HepG2 (cell line): ENCODE measurements at regions not wholly inside any gene's neighbourhood (a gene's known extent, or its start where the extent isn't known, plus 50 kb on each side); places are given as distances from the start of the nearest gene placed in this dataset.

ENCODE experiments used
- CBX2 ChIP-seq, 2 experiments: fragments of 200-600 bp in 1 of 2; sonication (generic); formaldehyde crosslinking in 1 of 2; IDR thresholded peaks; 2 replicates each; pipeline versions ENCODE4 v1.7.0 to v1.8.1; 2018 to 2022; ENCODE audit warnings: low read depth in 2 of 2, low read length in 1 of 2, mild to moderate bottlenecking in 1 of 2, missing genetic modification reagents in 1 of 2
- GABPA ChIP-seq, 2 experiments: IDR thresholded peaks; 2 replicates each; pipeline ENCODE4 v1.6.1; 2011 to 2016; ENCODE audit warnings: low read depth in 2 of 2, low read length in 1 of 2, missing biosample characterization in 1 of 2, missing genetic modification characterization in 1 of 2
- MTA3 ChIP-seq: sonication (generic); formaldehyde crosslinking; IDR thresholded peaks from 2 replicates; pipeline ENCODE4 v1.4.0; 2020; ENCODE audit warnings: missing genetic modification reagents
- POLR2A ChIP-seq, 2 experiments: IDR thresholded peaks; 2 replicates each; pipeline ENCODE4 v1.6.1; 2011; ENCODE audit warnings: low read depth in 2 of 2, low read length in 2 of 2, mild to moderate bottlenecking in 1 of 2, moderate library complexity in 1 of 2; ENCODE audit not compliant: insufficient read depth in 1 of 2
- ZFP36 ChIP-seq: fragments of 150-350 bp; IDR thresholded peaks from 2 replicates; pipeline ENCODE4 v1.6.1; 2018; ENCODE audit warnings: borderline replicate concordance, low read length, low read depth; ENCODE audit not compliant: partially characterized antibody
- ZFP82 ChIP-seq: sonication (generic); formaldehyde crosslinking; IDR thresholded peaks from 2 replicates; pipeline ENCODE4 v1.5.1; 2020; ENCODE audit warnings: mild to moderate bottlenecking, missing genetic modification reagents, borderline replicate concordance
- ZNF253 ChIP-seq: sonication (generic); formaldehyde crosslinking; IDR thresholded peaks from 2 replicates; pipeline ENCODE4 v1.8.0; 2022; ENCODE audit warnings: mild to moderate bottlenecking, missing genetic modification reagents, borderline replicate concordance
- ZNF431 ChIP-seq: sonication (generic); formaldehyde crosslinking; IDR thresholded peaks from 2 replicates; pipeline ENCODE4 v1.9.0; 2022; ENCODE audit warnings: missing genetic modification reagents, low read depth, mild to moderate bottlenecking, borderline replicate concordance
- ZNF589 ChIP-seq: sonication (generic); formaldehyde crosslinking; conservative IDR thresholded peaks from 2 replicates; pipeline ENCODE4 v1.8.0; 2022; ENCODE audit warnings: mild to moderate bottlenecking, moderate library complexity, missing genetic modification reagents
- ZSCAN30 ChIP-seq: sonication (generic); formaldehyde crosslinking; IDR thresholded peaks from 2 replicates; pipeline ENCODE4 v1.5.0; 2020; ENCODE audit warnings: mild to moderate bottlenecking, missing genetic modification reagents
- TF ChIP-seq, protein P1 (sequence below): sonication (generic); formaldehyde crosslinking; IDR thresholded peaks from 2 replicates; pipeline ENCODE4 v1.5.0; 2020; ENCODE audit warnings: missing genetic modification reagents
- TF ChIP-seq, protein P2 (sequence below), 2 experiments: fragments of 450-650 bp in 1 of 2; sonication (generic) in 1 of 2; formaldehyde crosslinking; IDR thresholded peaks; 2 replicates each; pipeline versions ENCODE4 v1.5.0 to v1.8.0; 2020 to 2022; ENCODE audit warnings: mild to moderate bottlenecking in 1 of 2, missing genetic modification reagents in 1 of 2
- TF ChIP-seq, protein P3 (sequence below): sonication (generic); formaldehyde crosslinking; IDR thresholded peaks from 2 replicates; pipeline ENCODE4 v1.5.0; 2020; ENCODE audit warnings: mild to moderate bottlenecking, missing genetic modification reagents, moderate library complexity

DNA sequence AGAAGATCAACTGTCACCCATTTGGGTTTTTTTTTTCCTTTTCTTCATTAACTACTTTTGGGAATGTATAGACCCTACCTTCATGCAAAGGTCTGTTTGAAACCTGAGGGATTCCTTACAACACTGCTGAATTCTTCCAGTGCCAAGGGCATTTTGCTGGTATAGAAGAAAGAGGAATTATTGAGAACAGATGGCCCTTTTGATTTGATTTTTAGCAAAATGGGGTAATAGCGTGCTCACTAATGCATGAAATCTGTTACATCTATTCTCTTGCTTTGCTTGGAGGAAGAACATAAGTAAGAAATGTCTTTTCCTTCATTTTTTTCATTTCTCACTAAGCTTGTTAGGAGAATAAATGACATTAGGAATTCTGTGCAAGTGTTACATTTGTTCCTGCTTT, 501.9 kb downstream of the TMEM135 start:
- TF ChIP-seq ZNF431 (CRISPR knock-in tag) (no peak), ZFP82 (CRISPR knock-in tag) (no peak), ZSCAN30 (CRISPR knock-in tag) (no peak), MTA3 (no peak), POLR2A (IDR thresholded peaks at IDR 0.05; ENCODE audit: insufficient read depth in 1 of 2, low read depth in 2 of 2, low read length in 2 of 2) (no peak), CBX2 (IDR thresholded peaks at IDR 0.05; ENCODE audit: low read depth, low read length) (no peak), CBX2 (CRISPR knock-in tag; IDR thresholded peaks at IDR 0.05; ENCODE audit: low read depth) (no peak), ZNF589 (no peak), ZNF253 (CRISPR knock-in tag) (no peak), GABPA (IDR thresholded peaks at IDR 0.05; ENCODE audit: low read depth, low read length) (no peak), GABPA (CRISPR knock-in tag; IDR thresholded peaks at IDR 0.05; ENCODE audit: low read depth) (no peak), ZFP36 (no peak)
- TF ChIP-seq, protein P1, sequence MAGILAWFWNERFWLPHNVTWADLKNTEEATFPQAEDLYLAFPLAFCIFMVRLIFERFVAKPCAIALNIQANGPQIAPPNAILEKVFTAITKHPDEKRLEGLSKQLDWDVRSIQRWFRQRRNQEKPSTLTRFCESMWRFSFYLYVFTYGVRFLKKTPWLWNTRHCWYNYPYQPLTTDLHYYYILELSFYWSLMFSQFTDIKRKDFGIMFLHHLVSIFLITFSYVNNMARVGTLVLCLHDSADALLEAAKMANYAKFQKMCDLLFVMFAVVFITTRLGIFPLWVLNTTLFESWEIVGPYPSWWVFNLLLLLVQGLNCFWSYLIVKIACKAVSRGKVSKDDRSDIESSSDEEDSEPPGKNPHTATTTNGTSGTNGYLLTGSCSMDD: no peak
- TF ChIP-seq, protein P2, sequence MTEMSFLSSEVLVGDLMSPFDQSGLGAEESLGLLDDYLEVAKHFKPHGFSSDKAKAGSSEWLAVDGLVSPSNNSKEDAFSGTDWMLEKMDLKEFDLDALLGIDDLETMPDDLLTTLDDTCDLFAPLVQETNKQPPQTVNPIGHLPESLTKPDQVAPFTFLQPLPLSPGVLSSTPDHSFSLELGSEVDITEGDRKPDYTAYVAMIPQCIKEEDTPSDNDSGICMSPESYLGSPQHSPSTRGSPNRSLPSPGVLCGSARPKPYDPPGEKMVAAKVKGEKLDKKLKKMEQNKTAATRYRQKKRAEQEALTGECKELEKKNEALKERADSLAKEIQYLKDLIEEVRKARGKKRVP (CRISPR knock-in tag; IDR thresholded peaks at IDR 0.05): no peak
- TF ChIP-seq, protein P3, sequence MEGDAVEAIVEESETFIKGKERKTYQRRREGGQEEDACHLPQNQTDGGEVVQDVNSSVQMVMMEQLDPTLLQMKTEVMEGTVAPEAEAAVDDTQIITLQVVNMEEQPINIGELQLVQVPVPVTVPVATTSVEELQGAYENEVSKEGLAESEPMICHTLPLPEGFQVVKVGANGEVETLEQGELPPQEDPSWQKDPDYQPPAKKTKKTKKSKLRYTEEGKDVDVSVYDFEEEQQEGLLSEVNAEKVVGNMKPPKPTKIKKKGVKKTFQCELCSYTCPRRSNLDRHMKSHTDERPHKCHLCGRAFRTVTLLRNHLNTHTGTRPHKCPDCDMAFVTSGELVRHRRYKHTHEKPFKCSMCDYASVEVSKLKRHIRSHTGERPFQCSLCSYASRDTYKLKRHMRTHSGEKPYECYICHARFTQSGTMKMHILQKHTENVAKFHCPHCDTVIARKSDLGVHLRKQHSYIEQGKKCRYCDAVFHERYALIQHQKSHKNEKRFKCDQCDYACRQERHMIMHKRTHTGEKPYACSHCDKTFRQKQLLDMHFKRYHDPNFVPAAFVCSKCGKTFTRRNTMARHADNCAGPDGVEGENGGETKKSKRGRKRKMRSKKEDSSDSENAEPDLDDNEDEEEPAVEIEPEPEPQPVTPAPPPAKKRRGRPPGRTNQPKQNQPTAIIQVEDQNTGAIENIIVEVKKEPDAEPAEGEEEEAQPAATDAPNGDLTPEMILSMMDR (CRISPR knock-in tag): no peak
